Liver (tissue), 8 donors: ENCODE measurements at regions not wholly inside any gene's neighbourhood (a gene's known extent, or its start where the extent isn't known, plus 50 kb on each side); places are given as distances from the start of the nearest gene placed in this dataset.

ENCODE experiments used
- DNase-seq: peaks from one replicate; pipeline ENCODE4 v3.0.0-alpha.2; 2017; ENCODE audit warnings: low spot score
- H3K27ac ChIP-seq, 2 donors: one replicate each; pipeline ENCODE4 v1.7.0; 2013; ENCODE audit warnings: inconsistent platforms in 2 of 2, low read length in 2 of 2, control low read depth in 1 of 2, low read depth in 1 of 2, mild to moderate bottlenecking in 1 of 2
- H3K27me3 ChIP-seq, 4 donors: one replicate each; pipeline versions ENCODE4 v1.6.1 to v1.7.0; 2013; ENCODE audit warnings: low read length in 3 of 4, inconsistent platforms in 1 of 4, mild to moderate bottlenecking in 1 of 4, moderate library complexity in 1 of 4; ENCODE audit not compliant: control insufficient read depth in 4 of 4, insufficient read depth in 4 of 4
- H3K36me3 ChIP-seq, 4 donors: one replicate each; pipeline versions ENCODE4 v1.6.1 to v1.7.0; 2013; ENCODE audit warnings: low read length in 3 of 4, mild to moderate bottlenecking in 3 of 4, low read depth in 1 of 4, moderate library complexity in 1 of 4; ENCODE audit not compliant: control insufficient read depth in 4 of 4, insufficient read depth in 3 of 4
- H3K4me1 ChIP-seq, 4 donors: one replicate each; pipeline versions ENCODE4 v1.6.1 to v1.7.0; 2013; ENCODE audit warnings: low read length in 3 of 4, mild to moderate bottlenecking in 3 of 4, moderate library complexity in 1 of 4; ENCODE audit not compliant: control insufficient read depth in 4 of 4, insufficient read depth in 4 of 4
- H3K4me3 ChIP-seq, 3 donors: one replicate each; pipeline versions ENCODE4 v1.6.1 to v1.7.0; 2013; ENCODE audit warnings: low read length in 3 of 3, control low read depth in 1 of 3, low read depth in 1 of 3, mild to moderate bottlenecking in 1 of 3
- H3K9ac ChIP-seq, 2 donors: one replicate each; pipeline ENCODE4 v1.7.0; 2013; ENCODE audit warnings: low read length in 2 of 2, mild to moderate bottlenecking in 2 of 2, moderate library complexity in 2 of 2, control low read depth in 1 of 2, low read depth in 1 of 2
- H3K9me3 ChIP-seq, 4 donors: one replicate each; pipeline versions ENCODE4 v1.6.1 to v1.7.0; 2013; ENCODE audit warnings: low read length in 3 of 4; ENCODE audit not compliant: control insufficient read depth in 4 of 4
- CTCF ChIP-seq: fragments of 150-350 bp; IDR thresholded peaks from 2 replicates; pipeline ENCODE4 v1.5.1; 2017; ENCODE audit warnings: improper control_type of control experiment, low read depth, low read length; ENCODE audit not compliant: missing input control
- EGR1 ChIP-seq, 2 donors: IDR thresholded peaks; 2 replicates each; pipeline ENCODE4 v1.6.1; 2016 to 2018; ENCODE audit warnings: antibody characterized with exemption in 2 of 2, low read depth in 2 of 2
- FOXA1 ChIP-seq: IDR thresholded peaks from 2 replicates; pipeline ENCODE4 v1.6.1; 2016; ENCODE audit warnings: antibody characterized with exemption
- FOXA2 ChIP-seq: IDR thresholded peaks from 2 replicates; pipeline ENCODE4 v1.6.1; 2016; ENCODE audit warnings: antibody characterized with exemption
- GABPA ChIP-seq, 2 donors: IDR thresholded peaks in 1 of 2; conservative IDR thresholded peaks in 1 of 2; 2 replicates each; pipeline ENCODE4 v1.6.1; 2016; ENCODE audit warnings: antibody characterized with exemption in 2 of 2, mild to moderate bottlenecking in 1 of 2, moderate library complexity in 1 of 2
- HNF4A ChIP-seq, 2 donors: conservative IDR thresholded peaks; 2 replicates each; pipeline ENCODE4 v1.6.1; 2016; ENCODE audit warnings: antibody characterized with exemption in 2 of 2, mild to moderate bottlenecking in 2 of 2
- HNF4G ChIP-seq: IDR thresholded peaks from 2 replicates; pipeline ENCODE4 v1.6.1; 2016; ENCODE audit warnings: antibody characterized with exemption
- JUND ChIP-seq, 2 donors: IDR thresholded peaks; 2 replicates each; pipeline ENCODE4 v1.6.1; 2016; ENCODE audit warnings: antibody characterized with exemption in 2 of 2
- NR2F2 ChIP-seq: IDR thresholded peaks from 2 replicates; pipeline ENCODE4 v1.6.1; 2016; ENCODE audit warnings: antibody characterized with exemption
- RAD21 ChIP-seq, 2 donors: IDR thresholded peaks; 2 replicates each; pipeline ENCODE4 v1.6.1; 2016; ENCODE audit warnings: antibody characterized with exemption in 2 of 2, mild to moderate bottlenecking in 2 of 2
- REST ChIP-seq: IDR thresholded peaks from 2 replicates; pipeline ENCODE4 v1.6.1; 2016; ENCODE audit warnings: antibody characterized with exemption, mild to moderate bottlenecking
- RXRA ChIP-seq, 2 donors: IDR thresholded peaks; 2 replicates each; pipeline ENCODE4 v1.6.1; 2017 to 2018; ENCODE audit warnings: antibody characterized with exemption in 2 of 2, mild to moderate bottlenecking in 1 of 2
- SP1 ChIP-seq: IDR thresholded peaks from 2 replicates; pipeline ENCODE4 v1.6.1; 2018; ENCODE audit warnings: antibody characterized with exemption, mild to moderate bottlenecking
- TAF1 ChIP-seq: conservative IDR thresholded peaks from 2 replicates; pipeline ENCODE4 v1.6.1; 2016; ENCODE audit warnings: antibody characterized with exemption, mild to moderate bottlenecking
- YY1 ChIP-seq: IDR thresholded peaks from 2 replicates; pipeline ENCODE4 v1.6.1; 2016; ENCODE audit warnings: antibody characterized with exemption, mild to moderate bottlenecking
- WGBS: extraction: QIAGEN DNeasy Blood & Tissue Kit; methylation state at CpG from one replicate; pipeline ENCODE4 v1.1.7; 2013; 5-methylcytosine and 5-hydroxymethylcytosine counted together
- TF ChIP-seq, protein P1 (sequence below): IDR thresholded peaks from 2 replicates; pipeline ENCODE4 v1.6.1; 2016; ENCODE audit warnings: antibody characterized with exemption
- TF ChIP-seq, protein P2 (sequence below): IDR thresholded peaks from 2 replicates; pipeline ENCODE4 v1.6.1; 2016; ENCODE audit warnings: antibody characterized with exemption
- donor health status: healthy.
- donor health status: healthy.
- donor health status: healthy.
- donor health status: healthy.
- donor health status: healthy.

DNA sequence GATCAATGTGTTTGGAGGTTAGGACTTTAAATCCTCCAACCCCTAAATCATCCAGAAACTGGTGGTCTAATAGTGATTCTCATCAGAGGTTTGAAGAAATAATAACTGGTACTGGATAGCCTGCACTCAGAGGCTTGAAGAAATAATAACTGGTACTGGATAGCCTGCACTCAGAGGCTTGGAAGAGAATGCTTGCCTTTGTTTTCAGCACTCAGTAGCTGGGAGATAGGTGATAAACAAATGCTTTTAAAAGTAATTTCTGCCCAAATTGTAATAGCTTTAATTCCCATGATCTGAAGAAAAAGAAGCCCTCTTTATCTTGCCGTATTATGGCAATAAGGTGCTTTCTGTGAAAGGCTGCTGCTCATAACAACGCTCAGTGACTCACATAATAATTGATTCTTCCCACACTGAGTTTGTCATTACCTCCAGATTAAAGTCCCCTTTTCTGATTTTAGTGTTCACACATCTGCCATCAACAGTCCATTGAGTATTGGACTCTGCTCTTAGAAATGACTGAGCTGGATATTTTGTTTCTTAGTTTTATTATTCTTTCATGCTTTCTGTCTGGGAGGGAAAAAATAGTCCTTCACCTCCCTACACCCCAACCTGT is 112.3 kb upstream of the PHYHIPL start:
- no peak for TF ChIP-seq CTCF
- TF ChIP-seq FOXA2 = no peak
- peak in 1 of 2 donors; percentile 13 for TF ChIP-seq RAD21 (IDR thresholded peaks at IDR 0.05)
- peak; percentile 17 for TF ChIP-seq YY1
- peak; percentile 74 to 83 for TF ChIP-seq HNF4A (conservative IDR thresholded peaks at IDR 0.05)
- peak; percentile 46 for TF ChIP-seq HNF4G
- TF ChIP-seq REST = no peak
- peak in 1 of 2 donors; percentile 30 for TF ChIP-seq RXRA (IDR thresholded peaks at IDR 0.05)
- no peak for TF ChIP-seq EGR1 (IDR thresholded peaks at IDR 0.05; ENCODE audit: low read depth in 2 of 2)
- peak; percentile 24 to 39 for TF ChIP-seq JUND (IDR thresholded peaks at IDR 0.05)
- no peak for DNase-seq
- Histone ChIP-seq H3K4me3 (no peak overlapping the region), H3K27me3 (no peaks in the 10 kb centered on the region), H3K36me3 (no peaks in the 10 kb centered on the region), H3K4me1 (peaks cover 0 to 19% (median 3%) of the 10 kb centered on the region in 4 donors), H3K9me3 (no peaks in the 10 kb centered on the region), H3K9ac (no peak overlapping the region), H3K27ac (peak overlapping the region; percentile 44 to 66)
- WGBS = 36% methylated on average over 2 of the region's 2 CpGs

DNA sequence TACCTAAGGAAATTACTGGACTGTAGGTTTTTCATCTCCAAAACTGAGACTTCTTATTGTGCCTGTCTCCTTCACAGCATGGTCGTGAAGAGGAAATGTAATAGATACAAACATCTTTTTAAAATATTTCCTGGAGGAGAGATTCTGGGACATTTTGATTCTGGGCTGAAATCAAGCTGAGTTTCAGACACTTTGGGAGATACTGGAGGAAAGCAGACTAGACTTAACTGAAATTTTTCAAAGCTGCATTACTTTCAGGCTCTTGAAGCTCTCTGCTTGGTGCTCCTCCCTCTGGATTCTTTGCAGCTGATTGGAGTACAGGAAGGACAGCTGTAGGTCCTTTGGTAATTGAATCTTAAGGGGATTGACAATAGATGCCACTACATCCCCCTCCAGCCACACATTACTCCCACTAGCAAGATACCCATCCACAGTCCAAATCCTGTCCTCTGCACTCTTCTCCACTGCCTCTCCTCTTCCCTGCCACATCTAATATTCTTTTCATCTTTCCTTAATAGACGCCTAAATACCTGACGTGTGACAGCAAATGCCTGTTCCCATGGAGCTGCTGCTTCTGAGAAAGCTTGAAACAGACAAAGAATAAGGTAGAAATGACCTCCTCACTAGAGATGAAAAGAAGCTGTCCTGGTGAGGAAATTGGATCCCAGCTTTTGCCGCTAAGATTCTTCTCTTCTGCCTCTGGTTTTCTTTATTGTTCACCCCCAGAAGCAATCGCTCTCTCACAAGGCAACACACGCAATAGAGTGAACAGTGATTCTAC is 111.5 kb upstream of the PHYHIPL start:
- peaks cover 0 to 19% (median 3%) of the 10 kb centered on the region in 4 donors for H3K4me1 ChIP-seq
- no peak overlapping the region for H3K9ac ChIP-seq
- WGBS = 93% methylated on average over 6 of the region's 6 CpGs
- no peaks in the 10 kb centered on the region for H3K36me3 ChIP-seq
- H3K27me3 ChIP-seq = no peaks in the 10 kb centered on the region
- DNase-seq = no peak
- TF ChIP-seq TAF1 (no peak), NR2F2 (no peak), JUND (IDR thresholded peaks at IDR 0.05) (no peak), FOXA1 (no peak), FOXA2 (no peak), RAD21 (IDR thresholded peaks at IDR 0.05) (no peak), GABPA (IDR thresholded peaks at IDR 0.05 in 1 of 2, conservative IDR thresholded peaks at IDR 0.05 in 1 of 2) (no peak), SP1 (no peak), RXRA (IDR thresholded peaks at IDR 0.05) (no peak), YY1 (no peak), EGR1 (IDR thresholded peaks at IDR 0.05; ENCODE audit: low read depth in 2 of 2) (no peak), REST (no peak), HNF4A (conservative IDR thresholded peaks at IDR 0.05) (no peak), CTCF (no peak), HNF4G (no peak)
- TF ChIP-seq, protein P1, sequence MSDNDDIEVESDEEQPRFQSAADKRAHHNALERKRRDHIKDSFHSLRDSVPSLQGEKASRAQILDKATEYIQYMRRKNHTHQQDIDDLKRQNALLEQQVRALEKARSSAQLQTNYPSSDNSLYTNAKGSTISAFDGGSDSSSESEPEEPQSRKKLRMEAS = no peak
- TF ChIP-seq, protein P2, sequence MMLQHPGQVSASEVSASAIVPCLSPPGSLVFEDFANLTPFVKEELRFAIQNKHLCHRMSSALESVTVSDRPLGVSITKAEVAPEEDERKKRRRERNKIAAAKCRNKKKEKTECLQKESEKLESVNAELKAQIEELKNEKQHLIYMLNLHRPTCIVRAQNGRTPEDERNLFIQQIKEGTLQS = no peak
- peak overlapping the region; percentile 44 to 66 for H3K27ac ChIP-seq
- no peak overlapping the region for H3K4me3 ChIP-seq
- no peaks in the 10 kb centered on the region for H3K9me3 ChIP-seq
